T-helper 1 cell (primary cell): ENCODE measurements at regions not wholly inside any gene's neighbourhood (a gene's known extent, or its start where the extent isn't known, plus 50 kb on each side); places are given as distances from the start of the nearest gene placed in this dataset.
A peak's percentile ranks its signal among the peaks of the same experiment; 100 is the strongest.
"Not testable (repeated sequence)": the region's sequence is repeated elsewhere in the genome, so short reads cannot be mapped to it uniquely, and the experiment has no call there.

ENCODE experiments used
- DNase-seq, 5 donors: peaks; one replicate each; pipeline ENCODE4 v3.0.0-alpha.2; 2012 to 2020

- no peak for DNase-seq
Measured at GRCh38 chr3:107206945-107207344, 170.3 kb upstream of the CCDC54 start.

GRCh38 chr3:107208100-107208499 lies 169.1 kb upstream of the CCDC54 start:
- DNase-seq, result no peak

- DNase-seq, result no peak
Measured at GRCh38 chr3:107208796-107209195, 168.4 kb upstream of the CCDC54 start.

GRCh38 chr3:107209302-107209990 lies 167.8 kb upstream of the CCDC54 start:
- DNase-seq, result no peak

- DNase-seq, result no peak
Measured at GRCh38 chr3:107211608-107212007, 165.6 kb upstream of the CCDC54 start.

GRCh38 chr3:107212618-107213017 lies 164.6 kb upstream of the CCDC54 start:
- DNase-seq, result peak in 1 of 5 donors; percentile 2

- DNase-seq, result no peak
Measured at GRCh38 chr3:107213044-107213669, 164.1 kb upstream of the CCDC54 start.

- DNase-seq, result no peak
Measured at GRCh38 chr3:107216229-107216628, 161.0 kb upstream of the CCDC54 start.

- no peak for DNase-seq
Measured at GRCh38 chr3:107216711-107217110, 160.5 kb upstream of the CCDC54 start.

- DNase-seq, result no peak
Measured at GRCh38 chr3:107217172-107217571, 160.1 kb upstream of the CCDC54 start.

- no peak for DNase-seq
Measured at GRCh38 chr3:107218864-107219269, 158.4 kb upstream of the CCDC54 start.

- no peak for DNase-seq
Measured at GRCh38 chr3:107220538-107220937, 156.7 kb upstream of the CCDC54 start.

GRCh38 chr3:107221856-107222255 lies 155.4 kb upstream of the CCDC54 start:
- DNase-seq, result no peak

- no peak for DNase-seq
Measured at GRCh38 chr3:107222907-107223306, 154.3 kb upstream of the CCDC54 start.

GRCh38 chr3:107224026-107224596 lies 153.1 kb upstream of the CCDC54 start:
- DNase-seq, result no peak

GRCh38 chr3:107227091-107227490 lies 150.1 kb upstream of the CCDC54 start:
- no peak for DNase-seq

GRCh38 chr3:107233877-107234276 lies 143.4 kb upstream of the CCDC54 start:
- DNase-seq, result not testable (repeated sequence)

GRCh38 chr3:107235193-107235927 lies 141.9 kb upstream of the CCDC54 start:
- no peak for DNase-seq

GRCh38 chr3:107235928-107236315 lies 141.3 kb upstream of the CCDC54 start:
- peak in 4 of 5 donors; percentile 7 to 65 (median 40) for DNase-seq

- DNase-seq, result no peak
Measured at GRCh38 chr3:107236655-107237337, 140.4 kb upstream of the CCDC54 start.

- DNase-seq, result no peak
Measured at GRCh38 chr3:107238787-107239186, 138.5 kb upstream of the CCDC54 start.

GRCh38 chr3:107239703-107240102 lies 137.5 kb upstream of the CCDC54 start:
- no peak for DNase-seq
